ENCODE measurements at regions not wholly inside any gene's neighbourhood (a gene's known extent, or its start where the extent isn't known, plus 50 kb on each side); places are given as distances from the start of the nearest gene placed in this dataset.
A peak's percentile ranks its signal among the peaks of the same experiment; 100 is the strongest.

GRCh38 chr5:68883436-68883835 lies 210.4 kb upstream of the SLC30A5 start:
- no peaks in the 10 kb centered on the region for H3K36me3 ChIP-seq (replicated peaks)
- H3K27ac ChIP-seq: no peak overlapping the region
- no peak for DNase-seq
- no peak overlapping the region for H3K4me3 ChIP-seq (ENCODE audit: low read depth, low read length)
- H3K27me3 ChIP-seq (replicated peaks): no peaks in the 10 kb centered on the region
- no peak for TF ChIP-seq CTCF (IDR thresholded peaks at IDR 0.05; ENCODE audit: low read depth, low read length, missing control alignments)
- in situ Hi-C loops (cut with HindIII; ENCODE audit: low pct_ligation_motif_present, low sequenced_read_pairs): no loop called here

GRCh38 chr5:68884144-68884754 lies 209.6 kb upstream of the SLC30A5 start:
- H3K27ac ChIP-seq: no peak overlapping the region
- H3K36me3 ChIP-seq (replicated peaks): no peaks in the 10 kb centered on the region
- no peaks in the 10 kb centered on the region for H3K27me3 ChIP-seq (replicated peaks)
- no peak for DNase-seq
- H3K4me3 ChIP-seq (ENCODE audit: low read depth, low read length): no peak overlapping the region
- in situ Hi-C loops (cut with HindIII; ENCODE audit: low pct_ligation_motif_present, low sequenced_read_pairs): no loop called here
- TF ChIP-seq CTCF (IDR thresholded peaks at IDR 0.05; ENCODE audit: low read depth, low read length, missing control alignments): no peak

- H3K4me3 ChIP-seq (ENCODE audit: low read depth, low read length): no peak overlapping the region
- in situ Hi-C loops (cut with HindIII; ENCODE audit: low pct_ligation_motif_present, low sequenced_read_pairs): no loop called here
- TF ChIP-seq CTCF (IDR thresholded peaks at IDR 0.05; ENCODE audit: low read depth, low read length, missing control alignments): peak; percentile 49
- no peak overlapping the region for H3K27ac ChIP-seq
- H3K27me3 ChIP-seq (replicated peaks): no peaks in the 10 kb centered on the region
- no peaks in the 10 kb centered on the region for H3K36me3 ChIP-seq (replicated peaks)
- no peak for DNase-seq
Observed at GRCh38 chr5:68884883-68885282, 208.9 kb upstream of the SLC30A5 start.

GRCh38 chr5:68886814-68887213 lies 207.0 kb upstream of the SLC30A5 start:
- Histone ChIP-seq H3K27ac (no peak overlapping the region), H3K27me3 (replicated peaks) (no peaks in the 10 kb centered on the region), H3K4me3 (ENCODE audit: low read depth, low read length) (no peak overlapping the region), H3K36me3 (replicated peaks) (no peaks in the 10 kb centered on the region)
- in situ Hi-C loops (cut with HindIII; ENCODE audit: low pct_ligation_motif_present, low sequenced_read_pairs): no loop called here
- no peak for TF ChIP-seq CTCF (IDR thresholded peaks at IDR 0.05; ENCODE audit: low read depth, low read length, missing control alignments)
- no peak for DNase-seq

GRCh38 chr5:68891718-68892117 lies 202.1 kb upstream of the SLC30A5 start:
- no peak for TF ChIP-seq CTCF (IDR thresholded peaks at IDR 0.05; ENCODE audit: low read depth, low read length, missing control alignments)
- DNase-seq: no peak
- H3K27me3 ChIP-seq (replicated peaks): no peaks in the 10 kb centered on the region
- no peaks in the 10 kb centered on the region for H3K36me3 ChIP-seq (replicated peaks)
- in situ Hi-C loops (cut with HindIII; ENCODE audit: low pct_ligation_motif_present, low sequenced_read_pairs): no loop called here
- no peak overlapping the region for H3K27ac ChIP-seq
- no peak overlapping the region for H3K4me3 ChIP-seq (ENCODE audit: low read depth, low read length)

- in situ Hi-C loops (cut with HindIII; ENCODE audit: low pct_ligation_motif_present, low sequenced_read_pairs): no loop called here
- no peak for TF ChIP-seq CTCF (IDR thresholded peaks at IDR 0.05; ENCODE audit: low read depth, low read length, missing control alignments)
Observed at GRCh38 chr5:68894673-68895072, 199.1 kb upstream of the SLC30A5 start.

More at GRCh38 chr5:68894673-68895072, 199.1 kb upstream of the SLC30A5 start:
- Histone ChIP-seq H3K36me3 (replicated peaks) (no peaks in the 10 kb centered on the region), H3K27ac (no peak overlapping the region), H3K27me3 (replicated peaks) (no peaks in the 10 kb centered on the region), H3K4me3 (ENCODE audit: low read depth, low read length) (no peak overlapping the region)
- no peak for DNase-seq
